Choroid plexus epithelial cell (primary cell): ENCODE measurements at regions not wholly inside any gene's neighbourhood (a gene's known extent, or its start where the extent isn't known, plus 50 kb on each side); places are given as distances from the start of the nearest gene placed in this dataset.
"Not testable (repeated sequence)": the region's sequence is repeated elsewhere in the genome, so short reads cannot be mapped to it uniquely, and the experiment has no call there.

Source experiments
- DNase-seq: peaks from one replicate; pipeline ENCODE4 v3.0.0-alpha.2; 2010; ENCODE audit warnings: low read depth
- H3K4me3 ChIP-seq: 2 replicates; pipeline ENCODE4 v1.5.1; 2011; ENCODE audit warnings: low read depth, mild to moderate bottlenecking, control low read depth, low read length, moderate library complexity
- CTCF ChIP-seq: conservative IDR thresholded peaks from 2 replicates; pipeline ENCODE4 v1.5.1; 2011; ENCODE audit warnings: low read depth, mild to moderate bottlenecking, control low read depth, inconsistent platforms, low read length, moderate library complexity

GRCh38 chr11:24408202-24408601 is 88.7 kb upstream of the LUZP2 start:
- no peak for TF ChIP-seq CTCF
- H3K4me3 ChIP-seq: no peak overlapping the region
- no peak for DNase-seq

GRCh38 chr11:24411791-24412190 is 85.1 kb upstream of the LUZP2 start:
- no peak overlapping the region for H3K4me3 ChIP-seq
- no peak for TF ChIP-seq CTCF
- no peak for DNase-seq

GRCh38 chr11:24412722-24413121 is 84.1 kb upstream of the LUZP2 start:
- no peak overlapping the region for H3K4me3 ChIP-seq
- DNase-seq: no peak
- TF ChIP-seq CTCF: no peak

- no peak for TF ChIP-seq CTCF
- no peak for DNase-seq
- H3K4me3 ChIP-seq: no peak overlapping the region
These were observed 83.5 kb upstream of the LUZP2 start for GRCh38 chr11:24413391-24413790.

- DNase-seq: not testable (repeated sequence)
These were observed 80.8 kb upstream of the LUZP2 start for GRCh38 chr11:24415955-24416636.

GRCh38 chr11:24421766-24422165 is 75.1 kb upstream of the LUZP2 start:
- no peak for TF ChIP-seq CTCF
- no peak overlapping the region for H3K4me3 ChIP-seq
- peak; percentile 49 for DNase-seq

More at GRCh38 chr11:24415955-24416636, 80.8 kb upstream of the LUZP2 start:
- H3K4me3 ChIP-seq: not testable (repeated sequence)

- no peak for TF ChIP-seq CTCF
- H3K4me3 ChIP-seq: no peak overlapping the region
- peak; percentile 68 for DNase-seq
These were observed 74.5 kb upstream of the LUZP2 start for GRCh38 chr11:24422376-24422775.
